ENCODE measurements at regions not wholly inside any gene's neighbourhood (a gene's known extent, or its start where the extent isn't known, plus 50 kb on each side); places are given as distances from the start of the nearest gene placed in this dataset.
A peak's percentile ranks its signal among the peaks of the same experiment; 100 is the strongest.

DNA sequence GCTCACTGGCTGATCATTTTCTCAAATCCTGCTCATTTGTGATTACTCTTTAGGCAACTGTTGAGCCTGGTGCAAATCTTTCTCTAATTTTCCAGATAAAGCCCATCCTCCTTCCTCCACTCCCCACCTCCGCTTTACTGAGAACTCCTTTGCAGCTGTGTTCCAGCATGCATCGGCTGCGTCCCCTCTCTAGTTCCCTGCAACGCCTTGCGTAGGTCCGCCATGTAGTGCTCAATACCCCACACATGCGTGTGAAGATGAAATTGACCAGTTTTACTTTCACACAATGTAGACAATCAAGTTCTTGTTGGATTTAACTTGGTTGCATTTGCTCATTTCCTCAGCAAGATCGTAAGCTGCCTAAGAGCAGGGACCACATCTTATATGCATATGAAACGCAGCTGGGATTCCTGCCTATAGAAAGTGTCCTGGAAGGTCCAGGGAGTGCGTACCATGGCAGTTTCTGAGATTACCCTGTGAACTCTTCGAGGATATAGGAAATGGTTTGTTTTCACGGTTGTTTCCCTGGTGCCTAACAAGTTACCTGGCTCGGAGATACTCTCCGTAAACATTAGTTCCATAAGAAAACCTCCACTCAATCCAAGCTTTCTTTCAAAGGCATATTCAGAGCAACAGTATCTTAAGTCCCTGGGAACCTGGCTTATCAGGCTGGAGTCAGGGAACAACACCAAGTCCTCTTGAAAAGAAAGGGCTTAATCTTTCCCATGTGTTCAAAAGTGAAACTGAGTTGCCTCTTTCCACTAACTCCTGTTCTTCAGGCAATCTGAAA lies 766.4 kb upstream of the ID2 start:
- no peak for DNase-seq

GRCh38 chr2:7916670-7917069 lies 765.2 kb upstream of the ID2 start:
- no peak for DNase-seq

DNA sequence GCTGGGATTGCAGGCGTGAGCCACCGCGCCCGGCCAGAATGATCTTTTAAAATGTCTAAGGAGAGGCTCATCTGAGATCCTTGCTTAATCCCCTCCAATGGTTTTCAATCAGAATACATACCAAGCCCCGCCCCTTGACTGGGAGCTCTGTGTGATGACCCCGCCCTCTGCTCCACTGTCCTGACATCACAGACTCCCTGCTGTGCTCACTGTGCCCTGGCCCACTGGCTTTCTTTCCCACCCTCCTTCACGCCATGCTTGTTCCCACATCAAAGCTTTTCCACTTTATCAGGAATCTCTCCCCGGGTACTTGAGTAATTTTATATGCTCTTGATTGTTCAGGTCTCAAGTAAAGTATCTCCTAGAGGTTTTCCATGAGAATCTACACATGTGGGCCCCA lies 762.3 kb upstream of the ID2 start:
- DNase-seq: no peak

DNA sequence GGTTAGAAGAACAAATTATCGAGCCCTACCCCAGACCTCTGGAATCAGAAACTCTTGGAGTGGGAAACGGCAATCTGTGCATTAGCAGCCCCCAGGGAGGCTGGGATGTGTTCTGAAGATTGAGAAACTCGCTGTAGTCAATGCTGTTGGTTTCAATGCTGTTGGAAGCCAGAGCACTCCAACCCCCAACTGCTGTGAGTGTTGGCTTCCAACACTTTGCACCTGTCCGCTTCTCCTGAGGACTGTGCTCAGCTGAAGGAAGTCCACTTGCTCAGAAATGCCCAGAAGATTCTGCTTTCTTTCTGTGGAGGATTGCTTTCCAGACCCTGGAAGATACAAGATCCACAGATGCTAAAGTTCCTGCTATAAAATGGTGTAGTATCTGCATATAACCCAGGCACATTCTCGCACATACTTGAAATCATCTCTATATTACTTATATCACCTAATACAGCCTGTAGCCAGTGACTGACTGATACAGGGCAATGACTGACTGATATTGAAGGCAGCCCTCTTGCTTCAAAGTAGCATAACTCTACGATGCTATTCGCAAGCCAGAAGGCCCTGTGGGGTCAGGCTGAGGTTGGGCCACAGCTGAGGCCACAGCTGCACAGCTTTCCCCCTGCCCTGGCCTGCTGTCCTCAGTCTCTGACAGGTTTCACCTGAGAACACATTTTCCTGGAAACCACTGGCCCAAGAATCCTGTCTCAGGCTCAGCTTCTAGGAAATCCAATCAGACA lies 757.7 kb upstream of the ID2 start:
- DNase-seq: no peak

- DNase-seq: no peak
Measured at GRCh38 chr2:7925506-7925905, 756.4 kb upstream of the ID2 start.

GRCh38 chr2:7927691-7928090 lies 754.2 kb upstream of the ID2 start:
- DNase-seq: no peak

DNA sequence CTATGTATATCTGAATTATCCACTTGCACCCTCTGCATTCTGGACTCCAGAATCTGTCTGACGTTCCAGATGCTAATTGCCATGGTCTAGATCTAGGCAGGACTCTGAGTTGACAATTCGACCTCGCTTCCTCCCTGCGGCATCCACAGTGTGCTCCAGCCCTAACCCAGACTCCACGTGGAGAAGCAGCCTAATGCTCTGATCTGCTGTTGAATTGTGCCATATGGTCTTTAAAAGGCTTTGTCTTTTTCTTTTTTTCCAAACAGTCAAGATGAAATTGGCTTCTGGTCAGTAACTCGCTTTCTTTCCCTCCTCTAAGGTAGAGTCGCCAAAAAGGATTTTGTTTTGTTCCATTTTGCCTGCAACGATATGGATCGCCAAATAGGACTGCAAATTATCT lies 752.6 kb upstream of the ID2 start:
- DNase-seq: no peak

DNA sequence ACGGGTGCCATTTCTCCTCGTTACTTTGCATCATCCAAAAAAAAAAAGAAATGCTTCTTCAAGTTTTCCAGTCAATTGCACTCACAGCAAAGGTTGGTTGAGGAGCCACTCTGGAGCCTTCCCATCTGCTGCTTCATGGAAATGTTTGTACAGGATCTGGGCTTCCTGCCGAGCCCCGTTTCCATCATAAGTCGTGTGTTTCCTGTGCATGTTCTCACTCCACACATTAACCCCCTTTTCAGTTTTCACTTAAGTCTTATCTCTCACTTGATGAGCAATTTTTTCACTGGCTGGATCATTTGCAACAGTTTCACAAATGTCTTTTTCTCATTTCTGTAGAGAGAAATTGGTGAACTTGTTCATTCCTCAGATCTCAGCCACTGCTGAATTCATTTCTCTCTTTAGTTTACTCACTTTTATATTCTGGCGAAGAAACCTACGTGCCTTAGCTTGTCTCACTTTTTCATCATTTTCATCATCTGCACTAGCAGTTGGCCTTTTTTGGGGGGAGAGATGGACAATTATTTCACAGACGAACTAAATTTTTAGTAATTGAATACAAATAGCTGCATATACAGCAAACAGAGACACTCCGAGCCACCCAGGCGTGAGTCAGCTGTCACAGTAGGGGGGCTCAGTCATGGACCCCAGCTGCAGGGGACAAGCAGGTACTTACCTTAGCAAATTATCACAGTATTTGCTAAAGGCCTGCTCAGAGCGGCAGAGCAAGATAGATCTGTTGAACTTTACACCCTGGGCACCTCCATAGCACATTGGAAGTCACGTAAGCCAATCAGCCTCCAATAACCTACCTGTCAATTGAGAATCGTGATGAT lies 750.8 kb upstream of the ID2 start:
- DNase-seq: no peak

- DNase-seq: no peak
Measured at GRCh38 chr2:7931808-7932207, 750.0 kb upstream of the ID2 start.

DNA sequence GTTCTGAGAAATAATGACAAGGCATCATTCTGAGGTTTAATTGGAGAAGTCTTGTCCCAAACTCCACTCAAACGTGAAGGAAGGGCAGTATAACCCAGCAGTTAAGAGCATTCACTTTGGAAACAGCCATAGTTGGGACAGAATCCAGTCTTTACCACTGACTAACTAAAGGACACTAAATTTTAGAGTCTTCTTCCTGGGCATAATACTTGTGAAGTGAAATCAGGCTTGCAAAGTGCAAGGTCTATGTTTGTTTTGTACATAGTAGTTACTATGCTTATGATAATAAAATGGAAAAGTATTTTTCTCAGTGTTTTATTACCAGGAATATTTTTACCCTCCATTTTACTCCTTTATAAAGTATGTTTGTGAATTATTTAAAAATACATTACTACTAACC lies 748.2 kb upstream of the ID2 start:
- no peak for DNase-seq

DNA sequence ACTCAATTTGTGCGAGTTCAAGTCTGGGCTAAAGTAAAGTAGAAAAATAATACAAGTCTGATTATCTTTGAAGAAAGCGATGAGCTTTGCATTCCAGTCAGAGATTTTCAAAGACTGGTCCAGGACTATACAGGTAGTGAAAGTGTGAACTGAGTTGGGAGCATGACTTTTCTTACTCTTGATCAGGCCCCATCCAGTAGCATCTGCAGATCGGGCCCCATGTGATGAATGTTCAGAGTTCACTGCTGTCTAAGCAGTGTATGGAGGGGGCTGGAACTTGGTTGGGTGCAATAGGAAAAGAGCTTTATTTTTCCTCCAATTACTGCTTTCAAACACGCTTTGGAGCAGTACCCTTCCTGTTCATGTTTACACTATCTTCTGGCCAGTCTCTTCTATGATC lies 747.4 kb upstream of the ID2 start:
- no peak for DNase-seq

- no peak for DNase-seq
Measured at GRCh38 chr2:7937082-7937481, 744.8 kb upstream of the ID2 start.

DNA sequence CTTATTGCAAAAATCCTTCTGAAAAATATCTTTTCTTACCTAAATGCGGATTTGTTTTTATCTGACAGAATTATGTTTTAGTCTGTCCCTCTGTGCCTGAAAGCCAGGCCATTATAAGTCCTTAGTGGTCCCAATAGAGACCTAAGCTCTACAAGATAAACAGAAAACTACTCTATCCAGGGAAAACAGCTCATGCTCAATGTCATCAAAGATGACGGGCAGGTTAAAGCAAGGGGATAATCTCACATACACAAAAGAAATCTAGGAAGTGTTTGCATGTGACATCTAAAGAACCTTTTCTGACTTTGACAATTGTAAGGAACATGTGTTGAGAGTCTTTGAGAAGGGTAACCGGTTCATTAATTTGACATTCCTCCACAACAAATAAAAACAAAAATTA lies 741.1 kb upstream of the ID2 start:
- DNase-seq: no peak

DNA sequence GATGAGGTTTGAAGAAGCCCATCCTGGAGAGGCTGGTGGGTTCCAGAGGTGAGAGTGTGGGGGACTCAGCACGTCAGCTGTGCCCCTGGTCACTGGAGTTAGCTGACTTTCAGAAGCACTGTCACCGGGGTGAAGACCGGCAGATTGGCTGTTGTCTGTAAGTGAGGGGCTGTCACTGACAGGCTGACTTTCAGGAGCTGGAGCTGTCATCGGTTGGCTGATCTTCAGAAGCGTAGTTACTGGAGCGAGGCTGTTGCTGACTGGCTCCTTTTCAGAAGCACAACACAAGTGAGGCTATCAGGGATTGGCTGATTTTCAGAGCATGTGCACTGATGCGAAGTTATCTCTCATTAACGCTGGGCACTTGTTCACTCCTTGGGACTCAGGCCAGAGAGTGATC lies 738.4 kb upstream of the ID2 start:
- DNase-seq: no peak

- no peak for DNase-seq
Measured at GRCh38 chr2:7945026-7945425, 736.8 kb upstream of the ID2 start.

GRCh38 chr2:7950035-7950612 lies 731.7 kb upstream of the ID2 start:
- no peak for DNase-seq

GRCh38 chr2:7951001-7951400 lies 730.9 kb upstream of the ID2 start:
- no peak for DNase-seq

DNA sequence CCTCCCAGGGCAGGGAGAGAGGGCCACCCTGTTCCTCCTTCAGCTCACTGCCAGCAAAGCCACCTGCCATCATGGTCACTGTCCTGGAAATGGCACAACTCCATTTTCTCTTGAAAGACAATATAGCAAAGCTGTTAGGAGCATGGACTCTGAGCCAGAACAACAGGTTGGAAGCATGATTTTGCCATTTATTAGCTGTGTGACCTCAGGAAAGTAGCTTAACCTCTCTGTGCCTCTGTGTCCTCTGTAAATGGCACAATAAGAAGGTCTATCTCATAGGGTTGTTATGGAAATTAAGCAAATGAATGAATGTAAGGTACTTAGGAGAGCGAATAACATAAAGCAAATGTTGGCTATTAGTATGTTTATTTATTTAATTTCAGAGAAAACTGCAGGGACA lies 730.4 kb upstream of the ID2 start:
- DNase-seq: no peak

DNA sequence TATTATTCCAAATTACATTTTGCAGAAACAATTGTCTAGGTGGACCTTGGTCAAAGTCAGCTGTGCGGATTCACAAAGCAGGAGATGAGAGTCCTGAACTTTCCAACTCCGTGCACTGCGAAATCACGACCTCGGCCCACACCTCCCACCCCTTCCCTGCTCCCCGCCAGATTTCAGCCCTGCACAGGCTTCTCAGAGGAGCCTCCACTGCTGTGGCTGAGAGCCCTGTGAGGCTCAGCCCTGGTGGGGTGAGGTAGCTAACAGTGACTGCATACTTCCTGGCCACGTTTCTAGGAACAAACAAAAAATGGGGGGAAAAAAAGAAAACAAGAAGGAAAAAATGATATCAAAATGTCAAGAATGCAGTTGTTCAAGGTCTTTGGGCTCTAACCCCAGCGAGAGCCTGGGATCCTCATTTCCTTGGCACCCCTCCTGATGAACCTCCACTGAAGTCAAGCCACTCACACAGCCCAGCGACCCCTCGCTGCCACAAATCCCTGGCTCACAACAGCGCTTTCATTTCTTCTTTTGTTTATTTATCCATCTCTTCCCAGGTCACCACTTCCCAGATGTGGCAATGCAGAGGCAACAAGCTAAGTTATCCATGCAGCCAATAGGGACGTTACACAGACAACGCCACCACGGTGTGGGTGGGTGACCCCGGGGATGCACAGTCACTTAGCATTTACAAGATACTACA lies 729.7 kb upstream of the ID2 start:
- DNase-seq: no peak

GRCh38 chr2:7953195-7953594 lies 728.7 kb upstream of the ID2 start:
- DNase-seq: peak; percentile 40

DNA sequence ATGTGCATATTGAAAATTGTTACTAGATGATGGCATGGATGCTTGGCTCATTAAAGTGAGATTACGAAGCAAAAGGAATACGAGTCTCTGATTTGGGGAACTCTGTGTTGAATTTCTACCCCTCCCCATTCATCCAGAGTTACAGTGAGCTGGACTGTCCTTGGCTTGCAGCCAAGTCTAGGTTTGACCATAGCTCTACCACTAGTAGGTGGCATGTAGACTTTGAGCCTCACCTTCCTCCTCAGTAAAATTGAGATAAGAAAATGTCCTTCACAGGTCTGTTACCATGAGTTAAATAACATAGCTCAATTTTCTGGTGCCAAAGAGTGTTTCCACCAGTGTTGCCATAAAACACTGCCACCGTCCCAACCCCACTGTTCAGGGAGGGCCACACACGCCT lies 727.6 kb upstream of the ID2 start:
- DNase-seq: no peak

DNA sequence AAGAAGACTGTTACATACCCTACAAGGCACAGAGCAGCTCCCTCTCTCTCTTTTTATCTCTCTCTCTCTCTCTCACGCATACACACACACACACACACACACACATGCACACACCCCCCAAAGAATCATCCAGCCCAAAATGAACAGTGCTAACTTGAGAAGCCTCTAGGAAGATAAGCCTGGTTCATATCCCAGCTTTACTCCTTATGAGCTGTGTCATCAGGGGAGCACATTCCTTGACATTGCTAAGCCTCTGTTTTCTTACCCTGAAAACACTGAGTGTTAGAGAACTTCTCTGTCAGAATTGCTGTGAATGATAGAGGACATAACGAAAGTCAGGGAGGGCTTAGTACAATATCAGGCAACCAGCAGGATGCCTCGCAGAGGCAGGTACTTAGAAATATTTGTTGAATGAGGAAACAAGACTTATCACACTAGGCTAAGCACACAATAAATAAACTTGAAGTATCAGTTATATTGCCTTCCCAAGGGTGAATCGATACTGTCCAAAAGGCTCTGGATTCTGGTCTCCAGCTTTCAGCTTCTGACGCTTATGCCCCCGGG lies 725.6 kb upstream of the ID2 start:
- no peak for DNase-seq
